Activated CD4-positive, CD25-positive, alpha-beta regulatory T cell (primary cell): ENCODE measurements at regions not wholly inside any gene's neighbourhood (a gene's known extent, or its start where the extent isn't known, plus 50 kb on each side); places are given as distances from the start of the nearest gene placed in this dataset.

ENCODE experiments used
- DNase-seq, 4 experiments: peaks; one replicate each; lab custom pipeline; 2025; lab: John Stamatoyannopoulos, UW

GRCh38 chr9:117548556-117548955 is 133.7 kb upstream of the ASTN2 start:
- no peak for DNase-seq

GRCh38 chr9:117547904-117548303 is 133.0 kb upstream of the ASTN2 start:
- DNase-seq = no peak

GRCh38 chr9:117546894-117547678 is 132.2 kb upstream of the ASTN2 start:
- DNase-seq = no peak

GRCh38 chr9:117545846-117546245 is 131.0 kb upstream of the ASTN2 start:
- no peak for DNase-seq

- no peak for DNase-seq
Measured at GRCh38 chr9:117543089-117543488, 128.2 kb upstream of the ASTN2 start.

- DNase-seq = no peak
Measured at GRCh38 chr9:117542021-117542420, 127.2 kb upstream of the ASTN2 start.

- DNase-seq = no peak
Measured at GRCh38 chr9:117541181-117541580, 126.3 kb upstream of the ASTN2 start.

- DNase-seq = no peak
Measured at GRCh38 chr9:117535973-117536372, 121.1 kb upstream of the ASTN2 start.

- DNase-seq = no peak
Measured at GRCh38 chr9:117535434-117535833, 120.6 kb upstream of the ASTN2 start.

- no peak for DNase-seq
Measured at GRCh38 chr9:117528225-117528624, 113.4 kb upstream of the ASTN2 start.

GRCh38 chr9:117526674-117527073 is 111.8 kb upstream of the ASTN2 start:
- DNase-seq = no peak

- no peak for DNase-seq
Measured at GRCh38 chr9:117523531-117524153, 108.8 kb upstream of the ASTN2 start.

GRCh38 chr9:117521293-117521692 is 106.4 kb upstream of the ASTN2 start:
- no peak for DNase-seq

GRCh38 chr9:117516676-117517632 is 102.1 kb upstream of the ASTN2 start:
- no peak for DNase-seq

- no peak for DNase-seq
Measured at GRCh38 chr9:117511852-117512481, 97.1 kb upstream of the ASTN2 start.

- DNase-seq = no peak
Measured at GRCh38 chr9:117496307-117496706, 81.5 kb upstream of the ASTN2 start.

GRCh38 chr9:117494401-117495090 is 79.7 kb upstream of the ASTN2 start:
- no peak for DNase-seq

GRCh38 chr9:117492476-117492875 is 77.6 kb upstream of the ASTN2 start:
- DNase-seq = no peak

GRCh38 chr9:117491491-117491890 is 76.6 kb upstream of the ASTN2 start:
- DNase-seq = no peak

- no peak for DNase-seq
Measured at GRCh38 chr9:117490199-117490598, 75.3 kb upstream of the ASTN2 start.

- no peak for DNase-seq
Measured at GRCh38 chr9:117488659-117489058, 73.8 kb upstream of the ASTN2 start.
